Mucosa of descending colon (tissue), 3 donors: ENCODE measurements at regions not wholly inside any gene's neighbourhood (a gene's known extent, or its start where the extent isn't known, plus 50 kb on each side); places are given as distances from the start of the nearest gene placed in this dataset.

Source experiments
- ATAC-seq: fragments of 200-7000 bp; cut with Tn5 transposase; one replicate; pipeline ENCODE4 v1.9.1; 2020; ENCODE audit warnings: mild to moderate bottlenecking, moderate library complexity
- DNase-seq, 3 donors: peaks; one replicate each; pipeline ENCODE4 v3.0.0-alpha.2; 2020
- H3K36me3 ChIP-seq: fragments of 200-600 bp; one replicate; pipeline ENCODE4 v1.8.0; 2021; ENCODE audit warnings: low read depth, mild to moderate bottlenecking
- H3K4me1 ChIP-seq: fragments of 200-600 bp; one replicate; pipeline ENCODE4 v1.8.0; 2021; ENCODE audit warnings: low read depth, mild to moderate bottlenecking
- H3K4me3 ChIP-seq: fragments of 200-600 bp; one replicate; pipeline ENCODE4 v1.8.0; 2021; ENCODE audit warnings: mild to moderate bottlenecking
- H3K9me3 ChIP-seq: fragments of 200-600 bp; one replicate; pipeline ENCODE4 v1.8.0; 2021; ENCODE audit warnings: mild to moderate bottlenecking
- intact Hi-C, 2 donors: fragments of 100-400 bp; cut with DNase I in 1 of 2; cut with micrococcal nuclease in 1 of 2; formaldehyde crosslinking; loops; one replicate each; pipeline versions ENCODE4 v1.11.0 to v1.11.1; 2022; cut with DNase I, micrococcal nuclease
- TF ChIP-seq, protein P1 (sequence below): fragments of 200-600 bp; IDR thresholded peaks from one replicate; pipeline ENCODE4 v1.8.0; 2022; ENCODE audit warnings: antibody characterized with exemption, mild to moderate bottlenecking
- donor health status: DM: no; HTN: no; CAD: no; lungs with moderate emphysema.
- donor health status: DM: no; HTN: no; CAD: no.
- donor health status: DM: no; HTN: yes; CAD: no.

DNA sequence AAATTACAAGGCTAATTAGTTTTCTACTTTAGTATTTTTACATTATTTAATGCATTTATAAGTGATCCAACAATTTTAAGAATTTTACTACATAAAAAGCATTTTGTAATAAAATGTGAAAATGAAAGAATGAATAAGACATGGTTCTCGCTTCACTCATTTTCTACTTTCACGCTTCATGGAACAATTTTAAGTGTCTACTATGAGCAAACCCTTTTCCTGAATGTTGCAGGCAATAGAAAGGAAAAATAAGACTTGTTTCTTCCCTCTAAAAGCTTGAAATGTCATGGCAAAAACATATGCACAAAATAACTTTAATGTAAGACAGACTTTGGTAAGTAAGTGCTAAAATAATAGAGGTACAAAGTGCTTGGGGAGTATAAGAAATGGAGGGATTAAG lies 205.7 kb upstream of the HMGA2 start:
- H3K9me3 ChIP-seq, result no peaks in the 10 kb centered on the region
- no peaks in the 10 kb centered on the region for H3K4me1 ChIP-seq
- no peaks in the 10 kb centered on the region for H3K36me3 ChIP-seq
- no peak overlapping the region for H3K4me3 ChIP-seq
- ATAC-seq, result no peak
- TF ChIP-seq, protein P1, sequence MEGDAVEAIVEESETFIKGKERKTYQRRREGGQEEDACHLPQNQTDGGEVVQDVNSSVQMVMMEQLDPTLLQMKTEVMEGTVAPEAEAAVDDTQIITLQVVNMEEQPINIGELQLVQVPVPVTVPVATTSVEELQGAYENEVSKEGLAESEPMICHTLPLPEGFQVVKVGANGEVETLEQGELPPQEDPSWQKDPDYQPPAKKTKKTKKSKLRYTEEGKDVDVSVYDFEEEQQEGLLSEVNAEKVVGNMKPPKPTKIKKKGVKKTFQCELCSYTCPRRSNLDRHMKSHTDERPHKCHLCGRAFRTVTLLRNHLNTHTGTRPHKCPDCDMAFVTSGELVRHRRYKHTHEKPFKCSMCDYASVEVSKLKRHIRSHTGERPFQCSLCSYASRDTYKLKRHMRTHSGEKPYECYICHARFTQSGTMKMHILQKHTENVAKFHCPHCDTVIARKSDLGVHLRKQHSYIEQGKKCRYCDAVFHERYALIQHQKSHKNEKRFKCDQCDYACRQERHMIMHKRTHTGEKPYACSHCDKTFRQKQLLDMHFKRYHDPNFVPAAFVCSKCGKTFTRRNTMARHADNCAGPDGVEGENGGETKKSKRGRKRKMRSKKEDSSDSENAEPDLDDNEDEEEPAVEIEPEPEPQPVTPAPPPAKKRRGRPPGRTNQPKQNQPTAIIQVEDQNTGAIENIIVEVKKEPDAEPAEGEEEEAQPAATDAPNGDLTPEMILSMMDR, result no peak
- DNase-seq, result no peak
- intact Hi-C loops, result no loop called here

DNA sequence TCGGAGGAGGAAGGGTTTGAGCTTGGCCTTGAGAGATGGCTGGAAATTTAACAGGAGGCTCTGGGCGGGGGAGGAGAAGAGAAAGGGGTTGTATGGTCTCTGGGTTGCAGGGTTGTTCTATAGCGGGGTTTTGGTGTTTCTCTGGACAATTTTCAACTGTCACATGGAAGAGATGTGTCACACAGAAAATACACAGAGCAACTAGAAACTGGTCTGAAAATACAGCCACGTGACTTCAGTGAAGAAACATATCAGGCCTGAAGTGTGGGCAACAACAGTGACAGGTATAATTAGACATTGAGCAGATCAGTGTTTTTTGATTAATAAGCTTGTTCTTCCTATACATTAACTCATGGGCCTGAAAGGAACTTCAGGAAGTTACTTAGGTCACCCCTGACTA lies 205.3 kb upstream of the HMGA2 start:
- Histone ChIP-seq H3K9me3 (no peaks in the 10 kb centered on the region), H3K36me3 (no peaks in the 10 kb centered on the region), H3K4me3 (no peak overlapping the region), H3K4me1 (no peaks in the 10 kb centered on the region)
- DNase-seq (no peak), ATAC-seq (no peak)
- intact Hi-C loops, result no loop called here
- TF ChIP-seq, protein P1, result no peak

GRCh38 chr12:65620046-65620445 lies 204.2 kb upstream of the HMGA2 start:
- no peak for DNase-seq
- ATAC-seq, result no peak

GRCh38 chr12:65622056-65622455 lies 202.2 kb upstream of the HMGA2 start:
- intact Hi-C loops, result no loop called here
- Histone ChIP-seq H3K9me3 (no peaks in the 10 kb centered on the region), H3K4me3 (no peak overlapping the region), H3K4me1 (peaks cover 3% of the 10 kb centered on the region), H3K36me3 (no peaks in the 10 kb centered on the region)
- ATAC-seq (no peak), DNase-seq (no peak)
- TF ChIP-seq, protein P1, result no peak

More at GRCh38 chr12:65620046-65620445, 204.2 kb upstream of the HMGA2 start:
- H3K36me3 ChIP-seq, result no peaks in the 10 kb centered on the region
- H3K4me3 ChIP-seq, result no peak overlapping the region
- intact Hi-C loops, result no loop called here
- TF ChIP-seq, protein P1, result no peak
- no peaks in the 10 kb centered on the region for H3K9me3 ChIP-seq
- peaks cover 3% of the 10 kb centered on the region for H3K4me1 ChIP-seq

GRCh38 chr12:65623507-65623906 lies 200.8 kb upstream of the HMGA2 start:
- DNase-seq, result no peak
- intact Hi-C loops, result no loop called here
- Histone ChIP-seq H3K4me3 (no peak overlapping the region), H3K9me3 (no peaks in the 10 kb centered on the region), H3K4me1 (peaks cover 3% of the 10 kb centered on the region), H3K36me3 (no peaks in the 10 kb centered on the region)
- TF ChIP-seq, protein P1, result no peak
- no peak for ATAC-seq

- Histone ChIP-seq H3K4me1 (peaks cover 3% of the 10 kb centered on the region), H3K4me3 (no peak overlapping the region), H3K36me3 (no peaks in the 10 kb centered on the region), H3K9me3 (no peaks in the 10 kb centered on the region)
- DNase-seq (no peak), ATAC-seq (no peak)
- TF ChIP-seq, protein P1, result no peak
- intact Hi-C loops, result no loop called here
Observed at GRCh38 chr12:65624554-65625086, 199.7 kb upstream of the HMGA2 start.
